ENCODE measurements at regions not wholly inside any gene's neighbourhood (a gene's known extent, or its start where the extent isn't known, plus 50 kb on each side); places are given as distances from the start of the nearest gene placed in this dataset.

DNA sequence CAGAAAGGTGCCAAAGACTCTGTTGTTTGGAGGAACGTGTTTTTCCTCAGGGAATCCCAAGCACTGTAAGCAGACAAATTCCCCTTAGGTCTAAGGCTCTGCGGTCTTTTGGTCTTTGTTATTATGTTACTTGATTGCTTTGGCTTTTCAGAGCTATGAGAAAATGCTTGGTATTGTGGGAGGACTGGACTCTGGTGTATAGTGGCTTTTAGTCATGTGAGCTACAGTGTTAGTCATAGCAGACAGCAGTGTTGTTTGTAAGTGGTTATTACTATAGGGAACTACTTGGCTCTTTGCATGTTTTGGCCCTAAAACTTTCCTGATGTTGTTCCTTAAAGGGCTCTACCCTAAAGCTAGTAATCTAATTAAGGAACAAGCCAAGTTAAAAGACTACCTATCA is 956.2 kb upstream of the LRATD1 start:
- TF ChIP-seq, protein P1, sequence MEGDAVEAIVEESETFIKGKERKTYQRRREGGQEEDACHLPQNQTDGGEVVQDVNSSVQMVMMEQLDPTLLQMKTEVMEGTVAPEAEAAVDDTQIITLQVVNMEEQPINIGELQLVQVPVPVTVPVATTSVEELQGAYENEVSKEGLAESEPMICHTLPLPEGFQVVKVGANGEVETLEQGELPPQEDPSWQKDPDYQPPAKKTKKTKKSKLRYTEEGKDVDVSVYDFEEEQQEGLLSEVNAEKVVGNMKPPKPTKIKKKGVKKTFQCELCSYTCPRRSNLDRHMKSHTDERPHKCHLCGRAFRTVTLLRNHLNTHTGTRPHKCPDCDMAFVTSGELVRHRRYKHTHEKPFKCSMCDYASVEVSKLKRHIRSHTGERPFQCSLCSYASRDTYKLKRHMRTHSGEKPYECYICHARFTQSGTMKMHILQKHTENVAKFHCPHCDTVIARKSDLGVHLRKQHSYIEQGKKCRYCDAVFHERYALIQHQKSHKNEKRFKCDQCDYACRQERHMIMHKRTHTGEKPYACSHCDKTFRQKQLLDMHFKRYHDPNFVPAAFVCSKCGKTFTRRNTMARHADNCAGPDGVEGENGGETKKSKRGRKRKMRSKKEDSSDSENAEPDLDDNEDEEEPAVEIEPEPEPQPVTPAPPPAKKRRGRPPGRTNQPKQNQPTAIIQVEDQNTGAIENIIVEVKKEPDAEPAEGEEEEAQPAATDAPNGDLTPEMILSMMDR (IDR thresholded peaks at IDR 0.05): no peak
- TF ChIP-seq POLR2AphosphoS5 (IDR thresholded peaks at IDR 0.05) (no peak), POLR2A (IDR thresholded peaks at IDR 0.05; ENCODE audit: low read depth) (no peak), EP300 (IDR thresholded peaks at IDR 0.05) (no peak)
